ENCODE measurements at regions not wholly inside any gene's neighbourhood (a gene's known extent, or its start where the extent isn't known, plus 50 kb on each side); places are given as distances from the start of the nearest gene placed in this dataset.

GRCh38 chr2:111706481-111707001, 177.5 kb downstream of the ANAPC1 start:
- H3K9me3 ChIP-seq (ENCODE audit: low read length): no peaks in the 10 kb centered on the region
- H3K4me3 ChIP-seq (ENCODE audit: low read length): no peak overlapping the region
- Mint-ChIP-seq H3K27ac (no peak overlapping the region), H3K27me3 (peaks cover 0 to 8% of the 10 kb centered on the region in 2 donors), H3K4me3 (no peak overlapping the region), H3K36me3 (no peaks in the 10 kb centered on the region), H3K9me3 (no peaks in the 10 kb centered on the region), H3K4me1 (peaks cover 8 to 19% (median 18%) of the 10 kb centered on the region in 3 donors)
- ChIA-PET CTCF (no interaction called here), POLR2A (no interaction called here)
- DNase-seq: no peak
- H3K27me3 ChIP-seq (ENCODE audit: insufficient read depth, low read length, poor library complexity, severe bottlenecking): peaks cover 3% of the 10 kb centered on the region
- H3K27ac ChIP-seq (ENCODE audit: low read depth, low read length): no peak overlapping the region
- H3K4me1 ChIP-seq (ENCODE audit: insufficient read depth, low read length): peaks cover 9% of the 10 kb centered on the region
- H3K36me3 ChIP-seq (ENCODE audit: insufficient read depth, low read length): no peaks in the 10 kb centered on the region

- no peaks in the 10 kb centered on the region for H3K4me1 ChIP-seq (ENCODE audit: insufficient read depth, low read length)
- no peak overlapping the region for H3K27ac Mint-ChIP-seq
- no peak overlapping the region for H3K4me3 ChIP-seq (ENCODE audit: low read length)
- H3K36me3 Mint-ChIP-seq: no peaks in the 10 kb centered on the region
- no peak overlapping the region for H3K4me3 Mint-ChIP-seq
- POLR2A ChIA-PET: no interaction called here
- H3K4me1 Mint-ChIP-seq: peaks cover 7 to 11% (median 11%) of the 10 kb centered on the region in 3 donors
- H3K27me3 ChIP-seq (ENCODE audit: insufficient read depth, low read length, poor library complexity, severe bottlenecking): no peaks in the 10 kb centered on the region
- DNase-seq: no peak
- H3K27ac ChIP-seq (ENCODE audit: low read depth, low read length): no peak overlapping the region
- no peaks in the 10 kb centered on the region for H3K36me3 ChIP-seq (ENCODE audit: insufficient read depth, low read length)
- H3K9me3 ChIP-seq (ENCODE audit: low read length): no peaks in the 10 kb centered on the region
- peaks cover 0 to 6% of the 10 kb centered on the region in 2 donors for H3K27me3 Mint-ChIP-seq
- H3K9me3 Mint-ChIP-seq: no peaks in the 10 kb centered on the region
- CTCF ChIA-PET: no interaction called here
Observed at GRCh38 chr2:111707700-111708099, 176.3 kb downstream of the ANAPC1 start.

GRCh38 chr2:111708476-111709180, 175.4 kb downstream of the ANAPC1 start:
- H3K36me3 Mint-ChIP-seq: no peaks in the 10 kb centered on the region
- Histone ChIP-seq H3K27ac (ENCODE audit: low read depth, low read length) (no peak overlapping the region), H3K9me3 (ENCODE audit: low read length) (no peaks in the 10 kb centered on the region), H3K27me3 (ENCODE audit: insufficient read depth, low read length, poor library complexity, severe bottlenecking) (no peaks in the 10 kb centered on the region), H3K4me3 (ENCODE audit: low read length) (no peak overlapping the region), H3K4me1 (ENCODE audit: insufficient read depth, low read length) (no peaks in the 10 kb centered on the region), H3K36me3 (ENCODE audit: insufficient read depth, low read length) (no peaks in the 10 kb centered on the region)
- H3K9me3 Mint-ChIP-seq: no peaks in the 10 kb centered on the region
- peak overlapping the region in 1 of 8 donors; percentile 43 for H3K27ac Mint-ChIP-seq
- POLR2A ChIA-PET: no interaction called here
- no peak for DNase-seq
- peaks cover 0 to 6% of the 10 kb centered on the region in 2 donors for H3K27me3 Mint-ChIP-seq
- CTCF ChIA-PET: interaction anchor here (1.4 kb wide), 1 partner anchor 10 kb away, joined by 3 read pairs; no protein-coding TSS in a partner anchor
- no peak overlapping the region for H3K4me3 Mint-ChIP-seq
- peaks cover 7 to 11% (median 11%) of the 10 kb centered on the region in 3 donors for H3K4me1 Mint-ChIP-seq

GRCh38 chr2:111709321-111709720, 174.7 kb downstream of the ANAPC1 start:
- Histone ChIP-seq H3K9me3 (ENCODE audit: low read length) (no peaks in the 10 kb centered on the region), H3K27ac (ENCODE audit: low read depth, low read length) (no peak overlapping the region), H3K27me3 (ENCODE audit: insufficient read depth, low read length, poor library complexity, severe bottlenecking) (no peaks in the 10 kb centered on the region), H3K36me3 (ENCODE audit: insufficient read depth, low read length) (no peaks in the 10 kb centered on the region), H3K4me1 (ENCODE audit: insufficient read depth, low read length) (no peaks in the 10 kb centered on the region), H3K4me3 (ENCODE audit: low read length) (no peak overlapping the region)
- Mint-ChIP-seq H3K4me3 (no peak overlapping the region), H3K4me1 (peaks cover 7 to 11% (median 11%) of the 10 kb centered on the region in 3 donors), H3K36me3 (no peaks in the 10 kb centered on the region), H3K9me3 (no peaks in the 10 kb centered on the region), H3K27ac (no peak overlapping the region), H3K27me3 (peaks cover 0 to 6% of the 10 kb centered on the region in 2 donors)
- ChIA-PET CTCF (interaction anchor here (1.4 kb wide), 1 partner anchor 9 kb away, joined by 3 read pairs; no protein-coding TSS in a partner anchor), POLR2A (no interaction called here)
- no peak for DNase-seq

GRCh38 chr2:111710085-111710484, 173.9 kb downstream of the ANAPC1 start:
- H3K36me3 Mint-ChIP-seq: no peaks in the 10 kb centered on the region
- H3K27me3 Mint-ChIP-seq: peaks cover 0 to 6% of the 10 kb centered on the region in 2 donors
- DNase-seq: no peak
- Histone ChIP-seq H3K4me3 (ENCODE audit: low read length) (no peak overlapping the region), H3K36me3 (ENCODE audit: insufficient read depth, low read length) (no peaks in the 10 kb centered on the region), H3K27ac (ENCODE audit: low read depth, low read length) (no peak overlapping the region), H3K27me3 (ENCODE audit: insufficient read depth, low read length, poor library complexity, severe bottlenecking) (no peaks in the 10 kb centered on the region), H3K4me1 (ENCODE audit: insufficient read depth, low read length) (no peaks in the 10 kb centered on the region), H3K9me3 (ENCODE audit: low read length) (no peaks in the 10 kb centered on the region)
- POLR2A ChIA-PET: no interaction called here
- CTCF ChIA-PET: no interaction called here
- no peak overlapping the region for H3K4me3 Mint-ChIP-seq
- no peak overlapping the region for H3K27ac Mint-ChIP-seq
- peaks cover 7 to 11% (median 10%) of the 10 kb centered on the region in 3 donors for H3K4me1 Mint-ChIP-seq
- H3K9me3 Mint-ChIP-seq: no peaks in the 10 kb centered on the region

GRCh38 chr2:111710613-111711012, 173.4 kb downstream of the ANAPC1 start:
- no peaks in the 10 kb centered on the region for H3K4me1 ChIP-seq (ENCODE audit: insufficient read depth, low read length)
- no peaks in the 10 kb centered on the region for H3K27me3 ChIP-seq (ENCODE audit: insufficient read depth, low read length, poor library complexity, severe bottlenecking)
- no peaks in the 10 kb centered on the region for H3K9me3 Mint-ChIP-seq
- H3K36me3 Mint-ChIP-seq: no peaks in the 10 kb centered on the region
- H3K27ac ChIP-seq (ENCODE audit: low read depth, low read length): no peak overlapping the region
- ChIA-PET CTCF (interaction anchor here (0.9 kb wide), 1 partner anchor 11 kb away, joined by 3 read pairs; no protein-coding TSS in a partner anchor), POLR2A (no interaction called here)
- no peaks in the 10 kb centered on the region for H3K9me3 ChIP-seq (ENCODE audit: low read length)
- peak overlapping the region in 1 of 7 donors; percentile 64 for H3K4me3 Mint-ChIP-seq
- DNase-seq: no peak
- peak overlapping the region in 1 of 8 donors; percentile 6 for H3K27ac Mint-ChIP-seq
- H3K4me3 ChIP-seq (ENCODE audit: low read length): no peak overlapping the region
- H3K27me3 Mint-ChIP-seq: peaks cover 0 to 6% of the 10 kb centered on the region in 2 donors
- H3K36me3 ChIP-seq (ENCODE audit: insufficient read depth, low read length): no peaks in the 10 kb centered on the region
- H3K4me1 Mint-ChIP-seq: peaks cover 5% of the 10 kb centered on the region in 3 donors

GRCh38 chr2:111711270-111711669, 172.7 kb downstream of the ANAPC1 start:
- H3K9me3 ChIP-seq (ENCODE audit: low read length): no peaks in the 10 kb centered on the region
- no peaks in the 10 kb centered on the region for H3K4me1 ChIP-seq (ENCODE audit: insufficient read depth, low read length)
- no peak for DNase-seq
- peaks cover 0 to 6% of the 10 kb centered on the region in 2 donors for H3K27me3 Mint-ChIP-seq
- no peak overlapping the region for H3K27ac Mint-ChIP-seq
- no peaks in the 10 kb centered on the region for H3K36me3 Mint-ChIP-seq
- no peaks in the 10 kb centered on the region for H3K4me1 Mint-ChIP-seq
- CTCF ChIA-PET: interaction anchor here (0.9 kb wide), 1 partner anchor 12 kb away, joined by 3 read pairs; no protein-coding TSS in a partner anchor
- POLR2A ChIA-PET: no interaction called here
- no peak overlapping the region for H3K4me3 Mint-ChIP-seq
- no peaks in the 10 kb centered on the region for H3K27me3 ChIP-seq (ENCODE audit: insufficient read depth, low read length, poor library complexity, severe bottlenecking)
- H3K4me3 ChIP-seq (ENCODE audit: low read length): no peak overlapping the region
- no peak overlapping the region for H3K27ac ChIP-seq (ENCODE audit: low read depth, low read length)
- no peaks in the 10 kb centered on the region for H3K9me3 Mint-ChIP-seq
- no peaks in the 10 kb centered on the region for H3K36me3 ChIP-seq (ENCODE audit: insufficient read depth, low read length)

GRCh38 chr2:111712361-111712760, 171.6 kb downstream of the ANAPC1 start:
- Mint-ChIP-seq H3K4me1 (no peaks in the 10 kb centered on the region), H3K9me3 (no peaks in the 10 kb centered on the region), H3K27ac (no peak overlapping the region), H3K27me3 (peaks cover 0 to 4% of the 10 kb centered on the region in 2 donors), H3K36me3 (no peaks in the 10 kb centered on the region), H3K4me3 (no peak overlapping the region)
- Histone ChIP-seq H3K36me3 (ENCODE audit: insufficient read depth, low read length) (no peaks in the 10 kb centered on the region), H3K27me3 (ENCODE audit: insufficient read depth, low read length, poor library complexity, severe bottlenecking) (no peaks in the 10 kb centered on the region), H3K9me3 (ENCODE audit: low read length) (no peaks in the 10 kb centered on the region), H3K4me1 (ENCODE audit: insufficient read depth, low read length) (no peaks in the 10 kb centered on the region), H3K4me3 (ENCODE audit: low read length) (no peak overlapping the region), H3K27ac (ENCODE audit: low read depth, low read length) (no peak overlapping the region)
- no peak for DNase-seq
- POLR2A ChIA-PET: no interaction called here
- CTCF ChIA-PET: no interaction called here

All from CD8-positive, alpha-beta memory T cell (primary cell).